Mesothelial cell of epicardium (in vitro differentiated cells): ENCODE measurements at regions not wholly inside any gene's neighbourhood (a gene's known extent, or its start where the extent isn't known, plus 50 kb on each side); places are given as distances from the start of the nearest gene placed in this dataset.

Source experiments
- DNase-seq, 2 experiments: peaks; one replicate each; pipeline ENCODE4 v3.0.0; 2021; ENCODE audit warnings: low spot score in 2 of 2; ENCODE audit not compliant: unreplicated experiment in 2 of 2
- H3K27ac Mint-ChIP-seq: 2 replicates; pipeline ENCODE4 v1.8.0; 2021; ENCODE audit warnings: mixed read lengths
- H3K27me3 Mint-ChIP-seq: 2 replicates; pipeline ENCODE4 v1.8.0; 2021; ENCODE audit warnings: low read depth, mixed read lengths
- H3K36me3 Mint-ChIP-seq: 2 replicates; pipeline ENCODE4 v1.8.0; 2021; ENCODE audit warnings: mixed read lengths
- H3K4me1 Mint-ChIP-seq: 2 replicates; pipeline ENCODE4 v1.8.0; 2021; ENCODE audit warnings: mixed read lengths
- H3K4me3 Mint-ChIP-seq: 2 replicates; pipeline ENCODE4 v1.8.0; 2021; ENCODE audit warnings: mild to moderate bottlenecking, moderate library complexity, mixed read lengths
- H3K9me3 Mint-ChIP-seq: 2 replicates; pipeline ENCODE4 v1.8.0; 2021; ENCODE audit warnings: mixed read lengths
- TF ChIP-seq, protein P1 (sequence below): fragments of 200-600 bp; sonication (generic); IDR thresholded peaks from one replicate; pipeline ENCODE4 v1.5.0; 2021; ENCODE audit warnings: antibody characterized with exemption; ENCODE audit not compliant: unreplicated experiment

DNA sequence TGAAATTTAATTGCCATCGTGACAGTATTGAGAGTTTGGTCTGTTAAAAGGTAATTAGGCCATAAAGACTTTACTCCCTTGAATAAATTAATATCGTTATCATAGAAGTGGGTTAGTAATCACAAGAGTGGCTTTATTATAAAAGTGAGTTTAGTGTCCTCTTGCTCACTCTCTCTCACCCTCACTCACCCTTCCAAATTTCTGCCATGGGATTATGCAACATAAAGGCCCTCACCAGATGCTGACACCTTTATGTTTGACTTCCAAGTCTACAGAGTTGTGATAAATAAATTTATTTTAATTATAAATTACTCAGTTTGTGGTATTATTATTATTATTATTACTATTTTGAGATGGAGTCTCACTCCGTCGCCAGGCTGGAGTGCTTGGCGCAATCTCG, 1070.8 kb downstream of the PCDH18 start:
- Mint-ChIP-seq H3K36me3 (no peaks in the 10 kb centered on the region), H3K27ac (no peak overlapping the region), H3K4me3 (no peak overlapping the region), H3K9me3 (no peaks in the 10 kb centered on the region), H3K27me3 (no peaks in the 10 kb centered on the region), H3K4me1 (no peaks in the 10 kb centered on the region)
- DNase-seq, result no peak
- TF ChIP-seq, protein P1, sequence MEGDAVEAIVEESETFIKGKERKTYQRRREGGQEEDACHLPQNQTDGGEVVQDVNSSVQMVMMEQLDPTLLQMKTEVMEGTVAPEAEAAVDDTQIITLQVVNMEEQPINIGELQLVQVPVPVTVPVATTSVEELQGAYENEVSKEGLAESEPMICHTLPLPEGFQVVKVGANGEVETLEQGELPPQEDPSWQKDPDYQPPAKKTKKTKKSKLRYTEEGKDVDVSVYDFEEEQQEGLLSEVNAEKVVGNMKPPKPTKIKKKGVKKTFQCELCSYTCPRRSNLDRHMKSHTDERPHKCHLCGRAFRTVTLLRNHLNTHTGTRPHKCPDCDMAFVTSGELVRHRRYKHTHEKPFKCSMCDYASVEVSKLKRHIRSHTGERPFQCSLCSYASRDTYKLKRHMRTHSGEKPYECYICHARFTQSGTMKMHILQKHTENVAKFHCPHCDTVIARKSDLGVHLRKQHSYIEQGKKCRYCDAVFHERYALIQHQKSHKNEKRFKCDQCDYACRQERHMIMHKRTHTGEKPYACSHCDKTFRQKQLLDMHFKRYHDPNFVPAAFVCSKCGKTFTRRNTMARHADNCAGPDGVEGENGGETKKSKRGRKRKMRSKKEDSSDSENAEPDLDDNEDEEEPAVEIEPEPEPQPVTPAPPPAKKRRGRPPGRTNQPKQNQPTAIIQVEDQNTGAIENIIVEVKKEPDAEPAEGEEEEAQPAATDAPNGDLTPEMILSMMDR, result no peak

DNA sequence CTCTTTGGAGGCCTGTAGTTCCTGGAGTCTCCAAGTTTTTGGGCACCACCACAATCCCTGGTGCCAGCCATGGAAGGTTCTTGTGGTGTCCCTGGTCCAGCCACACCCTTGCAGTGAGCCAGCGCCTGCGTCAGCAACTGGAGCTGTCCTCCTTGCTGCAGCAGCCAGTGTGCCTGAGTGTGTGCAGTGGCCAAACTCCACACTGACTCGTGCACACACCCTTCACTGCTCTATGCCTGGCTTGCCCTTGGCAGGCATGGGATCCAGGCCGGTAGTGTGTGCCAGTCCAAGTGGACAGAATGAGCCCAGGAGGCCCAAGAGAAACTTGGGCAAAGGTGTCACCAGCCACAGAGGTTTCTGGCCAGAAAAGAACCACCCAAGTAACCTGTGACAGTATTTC, 1074.0 kb downstream of the PCDH18 start:
- H3K4me3 Mint-ChIP-seq, result no peak overlapping the region
- TF ChIP-seq, protein P1, result no peak
- H3K9me3 Mint-ChIP-seq, result peaks cover 9% of the 10 kb centered on the region
- no peaks in the 10 kb centered on the region for H3K36me3 Mint-ChIP-seq
- no peaks in the 10 kb centered on the region for H3K4me1 Mint-ChIP-seq
- no peak for DNase-seq
- H3K27ac Mint-ChIP-seq, result no peak overlapping the region
- H3K27me3 Mint-ChIP-seq, result no peaks in the 10 kb centered on the region

DNA sequence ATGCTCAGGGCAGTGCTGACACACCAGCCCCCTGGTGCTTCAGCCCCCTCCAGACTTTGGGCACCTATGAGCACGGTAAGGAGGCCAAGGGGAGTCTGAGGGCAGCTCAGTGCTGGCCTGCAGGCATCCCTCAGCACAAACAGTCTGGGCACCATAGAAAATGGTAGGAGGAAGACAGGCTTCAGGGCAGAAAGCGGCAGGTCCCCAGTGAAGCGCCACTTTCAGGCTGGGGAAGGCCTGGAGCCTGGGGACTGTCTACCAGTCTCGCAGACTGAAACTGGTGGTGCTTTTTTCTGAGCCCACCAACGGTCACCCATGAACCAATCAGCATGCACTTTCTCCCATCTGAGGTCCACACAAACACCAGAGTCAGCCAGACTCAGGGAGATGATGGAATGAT, 1074.7 kb downstream of the PCDH18 start:
- TF ChIP-seq, protein P1, result no peak
- Mint-ChIP-seq H3K4me3 (no peak overlapping the region), H3K27ac (no peak overlapping the region), H3K36me3 (no peaks in the 10 kb centered on the region), H3K27me3 (no peaks in the 10 kb centered on the region), H3K4me1 (no peaks in the 10 kb centered on the region), H3K9me3 (peaks cover 12% of the 10 kb centered on the region)
- no peak for DNase-seq

DNA sequence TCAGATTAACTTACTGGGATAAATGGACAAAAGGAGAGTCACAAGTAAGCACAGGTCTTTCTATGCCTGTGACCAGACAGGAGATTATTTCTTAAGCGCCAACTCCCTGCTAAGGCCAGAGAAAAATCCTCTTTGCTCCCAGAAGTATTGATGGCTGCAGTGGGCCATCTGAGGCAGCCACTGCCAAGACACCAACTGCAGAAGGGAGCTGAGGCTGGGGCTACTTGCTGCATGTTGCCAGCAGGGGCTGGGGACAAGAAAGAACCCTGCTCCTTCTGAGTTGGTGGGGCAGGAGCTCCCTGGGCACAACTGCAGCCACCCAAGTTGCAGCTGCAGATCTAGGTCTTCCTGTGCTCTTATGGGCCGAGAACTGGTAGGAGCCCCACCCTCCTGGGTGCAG, 1075.3 kb downstream of the PCDH18 start:
- TF ChIP-seq, protein P1, result no peak
- no peak overlapping the region for H3K4me3 Mint-ChIP-seq
- H3K27ac Mint-ChIP-seq, result no peak overlapping the region
- peaks cover 12% of the 10 kb centered on the region for H3K9me3 Mint-ChIP-seq
- no peaks in the 10 kb centered on the region for H3K36me3 Mint-ChIP-seq
- no peaks in the 10 kb centered on the region for H3K4me1 Mint-ChIP-seq
- no peak for DNase-seq
- no peaks in the 10 kb centered on the region for H3K27me3 Mint-ChIP-seq

DNA sequence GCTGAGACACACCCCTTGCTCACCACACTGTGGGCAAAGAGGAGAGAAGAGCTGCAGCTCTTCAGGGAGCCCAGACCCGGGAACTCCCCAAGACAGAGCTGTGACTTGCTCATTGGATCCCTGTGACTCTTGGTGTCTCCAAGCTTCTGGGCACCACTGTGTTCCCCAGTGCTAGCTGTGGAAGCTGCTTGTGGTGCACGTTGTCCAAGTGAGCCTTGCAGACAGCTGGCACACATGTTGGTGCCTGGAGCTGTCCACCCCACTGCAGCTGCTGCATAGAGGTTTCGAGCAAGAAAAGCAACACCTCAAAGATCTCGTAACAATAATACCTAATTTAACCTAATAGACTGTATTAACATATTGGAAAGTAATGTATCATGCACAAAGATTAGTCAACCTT, 1089.3 kb downstream of the PCDH18 start:
- Mint-ChIP-seq H3K27me3 (no peaks in the 10 kb centered on the region), H3K9me3 (no peaks in the 10 kb centered on the region), H3K4me3 (no peak overlapping the region), H3K36me3 (no peaks in the 10 kb centered on the region), H3K4me1 (peaks cover 6% of the 10 kb centered on the region), H3K27ac (no peak overlapping the region)
- no peak for DNase-seq
- TF ChIP-seq, protein P1, result no peak

DNA sequence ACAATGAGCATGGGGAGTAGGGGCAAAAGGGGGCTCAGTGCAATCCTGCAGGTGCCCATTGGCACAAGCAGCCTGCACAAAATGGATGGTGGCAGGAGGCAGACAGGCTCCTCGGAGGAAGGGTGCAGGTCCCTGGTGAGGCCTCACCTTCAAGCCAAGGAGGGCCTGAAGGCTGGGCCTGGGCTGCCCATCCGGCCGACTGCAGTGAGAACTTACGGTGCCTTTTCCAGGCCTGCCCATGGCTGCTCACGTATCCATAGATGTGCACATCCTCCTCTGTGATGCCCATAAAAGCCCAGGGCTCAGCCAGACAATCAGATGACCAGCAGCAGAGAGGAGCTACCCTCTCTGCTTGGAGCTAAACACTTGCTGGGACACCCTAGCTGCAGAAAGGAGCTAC, 1089.8 kb downstream of the PCDH18 start:
- Mint-ChIP-seq H3K4me3 (no peak overlapping the region), H3K4me1 (peaks cover 6% of the 10 kb centered on the region), H3K36me3 (no peaks in the 10 kb centered on the region)

More for the DNA sequence above, 1089.8 kb downstream of the PCDH18 start:
- TF ChIP-seq, protein P1, result no peak
- Mint-ChIP-seq H3K27me3 (no peaks in the 10 kb centered on the region), H3K27ac (no peak overlapping the region), H3K9me3 (no peaks in the 10 kb centered on the region)
- no peak for DNase-seq
